PC-3 (cell line): ENCODE measurements at regions not wholly inside any gene's neighbourhood (a gene's known extent, or its start where the extent isn't known, plus 50 kb on each side); places are given as distances from the start of the nearest gene placed in this dataset.

Experiments used
- EZH2 ChIP-seq: fragments of 300-600 bp; sonication (generic); IDR thresholded peaks from one replicate; pipeline ENCODE4 v1.6.1; 2017; ENCODE audit warnings: antibody characterized with exemption, mild to moderate bottlenecking, low read length; ENCODE audit not compliant: unreplicated experiment
- EZH2phosphoT487 ChIP-seq: fragments of 300-600 bp; sonication (generic); IDR thresholded peaks from 2 replicates; pipeline ENCODE4 v1.6.1; 2018; ENCODE audit warnings: mild to moderate bottlenecking, antibody characterized with exemption, low read length, borderline replicate concordance
- TF ChIP-seq, protein P1 (sequence below): fragments of 300-600 bp; sonication (generic); conservative IDR thresholded peaks from 2 replicates; pipeline ENCODE4 v1.5.1; 2017; ENCODE audit warnings: antibody characterized with exemption, low read depth, mild to moderate bottlenecking, low read length

DNA sequence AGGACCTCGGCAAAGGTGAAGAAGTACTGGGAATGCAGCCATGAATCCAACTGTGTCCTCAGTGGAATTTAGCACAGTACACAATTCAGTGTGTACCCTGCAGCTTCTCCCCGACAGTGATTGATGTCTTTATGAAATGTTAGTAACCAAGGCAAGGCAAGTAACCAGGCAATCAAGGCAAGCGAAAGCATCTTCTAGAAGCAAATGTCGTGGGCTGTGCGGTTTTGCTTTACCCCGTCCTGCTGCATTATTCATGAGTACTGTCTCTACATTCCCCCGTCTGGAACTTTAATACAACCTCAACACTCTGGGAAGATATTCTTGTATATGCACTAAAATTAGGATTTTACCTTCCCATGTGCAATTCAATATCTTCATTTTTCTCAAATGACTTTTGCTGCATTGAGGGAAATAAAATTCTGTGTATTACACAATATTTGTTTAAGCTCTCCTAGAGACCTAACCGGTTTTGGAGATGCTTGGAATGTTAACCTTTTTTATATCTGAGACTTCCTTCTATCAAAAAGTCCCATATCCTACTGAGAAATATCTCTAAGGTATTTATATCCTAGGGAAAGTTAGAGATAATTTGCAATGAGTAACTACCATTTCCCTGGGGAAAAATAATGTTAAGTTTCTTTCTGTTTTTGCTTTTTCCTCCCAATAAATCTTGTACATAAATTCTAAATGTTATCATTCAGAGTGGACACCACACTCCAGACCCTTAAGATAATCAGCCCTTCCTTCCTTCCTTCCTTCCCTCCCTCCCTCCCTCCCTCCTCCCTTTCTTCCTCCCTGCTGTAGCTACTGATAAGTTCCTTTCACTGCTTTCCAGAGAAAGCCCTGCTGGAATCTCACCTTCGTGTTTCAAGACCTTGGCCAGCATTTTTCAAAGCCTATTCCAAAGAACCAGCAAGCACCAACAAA is 51.9 kb upstream of the ADORA2B start:
- TF ChIP-seq, protein P1, sequence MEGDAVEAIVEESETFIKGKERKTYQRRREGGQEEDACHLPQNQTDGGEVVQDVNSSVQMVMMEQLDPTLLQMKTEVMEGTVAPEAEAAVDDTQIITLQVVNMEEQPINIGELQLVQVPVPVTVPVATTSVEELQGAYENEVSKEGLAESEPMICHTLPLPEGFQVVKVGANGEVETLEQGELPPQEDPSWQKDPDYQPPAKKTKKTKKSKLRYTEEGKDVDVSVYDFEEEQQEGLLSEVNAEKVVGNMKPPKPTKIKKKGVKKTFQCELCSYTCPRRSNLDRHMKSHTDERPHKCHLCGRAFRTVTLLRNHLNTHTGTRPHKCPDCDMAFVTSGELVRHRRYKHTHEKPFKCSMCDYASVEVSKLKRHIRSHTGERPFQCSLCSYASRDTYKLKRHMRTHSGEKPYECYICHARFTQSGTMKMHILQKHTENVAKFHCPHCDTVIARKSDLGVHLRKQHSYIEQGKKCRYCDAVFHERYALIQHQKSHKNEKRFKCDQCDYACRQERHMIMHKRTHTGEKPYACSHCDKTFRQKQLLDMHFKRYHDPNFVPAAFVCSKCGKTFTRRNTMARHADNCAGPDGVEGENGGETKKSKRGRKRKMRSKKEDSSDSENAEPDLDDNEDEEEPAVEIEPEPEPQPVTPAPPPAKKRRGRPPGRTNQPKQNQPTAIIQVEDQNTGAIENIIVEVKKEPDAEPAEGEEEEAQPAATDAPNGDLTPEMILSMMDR: no peak
- TF ChIP-seq EZH2: no peak
- no peak for TF ChIP-seq EZH2phosphoT487
